ENCODE measurements at regions not wholly inside any gene's neighbourhood (a gene's known extent, or its start where the extent isn't known, plus 50 kb on each side); places are given as distances from the start of the nearest gene placed in this dataset.

DNA sequence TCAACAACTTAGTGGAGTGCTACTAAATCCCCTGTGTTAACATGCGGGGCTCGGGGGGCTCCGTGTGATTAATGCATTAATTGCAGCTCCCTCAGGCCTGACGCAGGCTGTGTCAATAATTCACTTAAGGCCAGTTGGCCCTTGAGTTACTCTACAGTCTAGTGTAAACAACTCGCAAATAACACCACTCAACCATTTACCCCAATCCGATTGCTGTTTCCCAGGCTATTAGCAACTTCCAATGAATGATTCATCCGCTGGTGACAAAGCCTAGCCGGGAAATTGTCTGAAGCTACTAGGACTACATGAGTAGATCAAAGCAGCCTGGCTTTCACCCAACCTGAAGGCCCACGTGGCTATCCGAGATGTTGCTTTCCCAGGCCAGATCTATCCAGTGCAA is 121.3 kb upstream of the SOX14 start:
- TF ChIP-seq, protein P1, sequence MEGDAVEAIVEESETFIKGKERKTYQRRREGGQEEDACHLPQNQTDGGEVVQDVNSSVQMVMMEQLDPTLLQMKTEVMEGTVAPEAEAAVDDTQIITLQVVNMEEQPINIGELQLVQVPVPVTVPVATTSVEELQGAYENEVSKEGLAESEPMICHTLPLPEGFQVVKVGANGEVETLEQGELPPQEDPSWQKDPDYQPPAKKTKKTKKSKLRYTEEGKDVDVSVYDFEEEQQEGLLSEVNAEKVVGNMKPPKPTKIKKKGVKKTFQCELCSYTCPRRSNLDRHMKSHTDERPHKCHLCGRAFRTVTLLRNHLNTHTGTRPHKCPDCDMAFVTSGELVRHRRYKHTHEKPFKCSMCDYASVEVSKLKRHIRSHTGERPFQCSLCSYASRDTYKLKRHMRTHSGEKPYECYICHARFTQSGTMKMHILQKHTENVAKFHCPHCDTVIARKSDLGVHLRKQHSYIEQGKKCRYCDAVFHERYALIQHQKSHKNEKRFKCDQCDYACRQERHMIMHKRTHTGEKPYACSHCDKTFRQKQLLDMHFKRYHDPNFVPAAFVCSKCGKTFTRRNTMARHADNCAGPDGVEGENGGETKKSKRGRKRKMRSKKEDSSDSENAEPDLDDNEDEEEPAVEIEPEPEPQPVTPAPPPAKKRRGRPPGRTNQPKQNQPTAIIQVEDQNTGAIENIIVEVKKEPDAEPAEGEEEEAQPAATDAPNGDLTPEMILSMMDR (IDR thresholded peaks at IDR 0.05): no peak
- TF ChIP-seq POLR2A (IDR thresholded peaks at IDR 0.05): no peak

Data from uterus (tissue), 2 donors.